ENCODE measurements at regions not wholly inside any gene's neighbourhood (a gene's known extent, or its start where the extent isn't known, plus 50 kb on each side); places are given as distances from the start of the nearest gene placed in this dataset.

DNA sequence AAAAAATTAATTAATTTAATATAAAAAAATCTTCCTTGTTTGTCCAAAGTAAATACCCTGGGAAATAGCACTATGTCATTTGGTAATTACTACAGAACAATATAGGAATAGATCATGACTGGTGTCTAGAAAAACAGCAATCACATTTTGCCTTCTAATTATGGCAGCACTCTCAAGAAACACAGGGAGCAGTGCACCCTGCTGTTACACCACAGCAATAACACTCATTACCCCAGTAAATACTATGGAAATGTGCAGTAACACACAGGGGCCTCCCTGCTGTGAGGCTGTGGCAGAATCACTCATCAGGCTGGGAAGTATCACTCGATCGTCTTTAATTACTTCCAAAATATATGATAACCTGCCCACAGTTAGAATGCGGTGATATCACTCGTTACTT, 646.0 kb downstream of the TUSC7 start:
- Histone ChIP-seq H3F3A (replicated peaks; ENCODE audit: insufficient read depth) (no peaks in the 10 kb centered on the region), H3K27me3 (ENCODE audit: insufficient read depth) (no peaks in the 10 kb centered on the region), H4K20me1 (ENCODE audit: insufficient read depth) (no peaks in the 10 kb centered on the region), H2AFZ (ENCODE audit: low read depth) (no peak overlapping the region), H3K27ac (ENCODE audit: low read depth in 2 of 2, low read length in 1 of 2) (no peak overlapping the region), H3K4me1 (ENCODE audit: control insufficient read depth in 1 of 2, insufficient read depth in 2 of 2, low read depth in 1 of 2, low read length in 1 of 2) (peaks cover 0 to 2% of the 10 kb centered on the region in 2 experiments; a peak in 2 of 4 replicates), H3K36me3 (replicated peaks in 1 of 2; ENCODE audit: control insufficient read depth in 1 of 2, insufficient read depth in 2 of 2, low read length in 1 of 2) (no peaks in the 10 kb centered on the region), H3K4me2 (no peak overlapping the region), H3K4me3 (ENCODE audit: low read depth in 2 of 2, low read length in 1 of 2) (no peak overlapping the region), H3K79me2 (ENCODE audit: insufficient read depth) (no peaks in the 10 kb centered on the region), H3K9ac (no peak overlapping the region), H3K9me3 (no peaks in the 10 kb centered on the region), H3K9me2 (no peaks in the 10 kb centered on the region)
- POLR2A ChIA-PET: no interaction called here
- TF ChIP-seq MEF2A (IDR thresholded peaks at IDR 0.05; ENCODE audit: borderline replicate concordance, low read depth) (no peak), FOXJ3 (CRISPR knock-in tag; IDR thresholded peaks at IDR 0.05) (no peak), RAD21 (IDR thresholded peaks at IDR 0.05; ENCODE audit: low read length) (peak; percentile 77), RFX5 (IDR thresholded peaks at IDR 0.05; ENCODE audit: low read length) (no peak), EZH2phosphoT487 (IDR thresholded peaks at IDR 0.05; ENCODE audit: borderline replicate concordance, low read depth) (no peak), SMC3 (IDR thresholded peaks at IDR 0.05; ENCODE audit: low read depth, low read length) (peak; percentile 80), NFIC (IDR thresholded peaks at IDR 0.05; ENCODE audit: borderline replicate concordance) (no peak), FOXM1 (IDR thresholded peaks at IDR 0.05; ENCODE audit: low read depth) (no peak), RXRA (IDR thresholded peaks at IDR 0.05; ENCODE audit: borderline replicate concordance, low read depth) (no peak), TCF12 (IDR thresholded peaks at IDR 0.05) (no peak)
- TF ChIP-seq, protein P1, sequence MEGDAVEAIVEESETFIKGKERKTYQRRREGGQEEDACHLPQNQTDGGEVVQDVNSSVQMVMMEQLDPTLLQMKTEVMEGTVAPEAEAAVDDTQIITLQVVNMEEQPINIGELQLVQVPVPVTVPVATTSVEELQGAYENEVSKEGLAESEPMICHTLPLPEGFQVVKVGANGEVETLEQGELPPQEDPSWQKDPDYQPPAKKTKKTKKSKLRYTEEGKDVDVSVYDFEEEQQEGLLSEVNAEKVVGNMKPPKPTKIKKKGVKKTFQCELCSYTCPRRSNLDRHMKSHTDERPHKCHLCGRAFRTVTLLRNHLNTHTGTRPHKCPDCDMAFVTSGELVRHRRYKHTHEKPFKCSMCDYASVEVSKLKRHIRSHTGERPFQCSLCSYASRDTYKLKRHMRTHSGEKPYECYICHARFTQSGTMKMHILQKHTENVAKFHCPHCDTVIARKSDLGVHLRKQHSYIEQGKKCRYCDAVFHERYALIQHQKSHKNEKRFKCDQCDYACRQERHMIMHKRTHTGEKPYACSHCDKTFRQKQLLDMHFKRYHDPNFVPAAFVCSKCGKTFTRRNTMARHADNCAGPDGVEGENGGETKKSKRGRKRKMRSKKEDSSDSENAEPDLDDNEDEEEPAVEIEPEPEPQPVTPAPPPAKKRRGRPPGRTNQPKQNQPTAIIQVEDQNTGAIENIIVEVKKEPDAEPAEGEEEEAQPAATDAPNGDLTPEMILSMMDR (IDR thresholded peaks at IDR 0.05): peak; percentile 57
- TF ChIP-seq, protein P2, sequence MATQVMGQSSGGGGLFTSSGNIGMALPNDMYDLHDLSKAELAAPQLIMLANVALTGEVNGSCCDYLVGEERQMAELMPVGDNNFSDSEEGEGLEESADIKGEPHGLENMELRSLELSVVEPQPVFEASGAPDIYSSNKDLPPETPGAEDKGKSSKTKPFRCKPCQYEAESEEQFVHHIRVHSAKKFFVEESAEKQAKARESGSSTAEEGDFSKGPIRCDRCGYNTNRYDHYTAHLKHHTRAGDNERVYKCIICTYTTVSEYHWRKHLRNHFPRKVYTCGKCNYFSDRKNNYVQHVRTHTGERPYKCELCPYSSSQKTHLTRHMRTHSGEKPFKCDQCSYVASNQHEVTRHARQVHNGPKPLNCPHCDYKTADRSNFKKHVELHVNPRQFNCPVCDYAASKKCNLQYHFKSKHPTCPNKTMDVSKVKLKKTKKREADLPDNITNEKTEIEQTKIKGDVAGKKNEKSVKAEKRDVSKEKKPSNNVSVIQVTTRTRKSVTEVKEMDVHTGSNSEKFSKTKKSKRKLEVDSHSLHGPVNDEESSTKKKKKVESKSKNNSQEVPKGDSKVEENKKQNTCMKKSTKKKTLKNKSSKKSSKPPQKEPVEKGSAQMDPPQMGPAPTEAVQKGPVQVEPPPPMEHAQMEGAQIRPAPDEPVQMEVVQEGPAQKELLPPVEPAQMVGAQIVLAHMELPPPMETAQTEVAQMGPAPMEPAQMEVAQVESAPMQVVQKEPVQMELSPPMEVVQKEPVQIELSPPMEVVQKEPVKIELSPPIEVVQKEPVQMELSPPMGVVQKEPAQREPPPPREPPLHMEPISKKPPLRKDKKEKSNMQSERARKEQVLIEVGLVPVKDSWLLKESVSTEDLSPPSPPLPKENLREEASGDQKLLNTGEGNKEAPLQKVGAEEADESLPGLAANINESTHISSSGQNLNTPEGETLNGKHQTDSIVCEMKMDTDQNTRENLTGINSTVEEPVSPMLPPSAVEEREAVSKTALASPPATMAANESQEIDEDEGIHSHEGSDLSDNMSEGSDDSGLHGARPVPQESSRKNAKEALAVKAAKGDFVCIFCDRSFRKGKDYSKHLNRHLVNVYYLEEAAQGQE (IDR thresholded peaks at IDR 0.05; ENCODE audit: low read depth, low read length): no peak
- CTCF ChIA-PET: interaction anchor here (0.7 kb wide), 1 partner anchor 593 kb away, joined by 3 read pairs; no protein-coding TSS in a partner anchor
- DNase-seq: peak; percentile 44
- 64% methylated on average over 4 of the region's 4 CpGs for WGBS (ENCODE audit: low lambda C conversion rate)

DNA sequence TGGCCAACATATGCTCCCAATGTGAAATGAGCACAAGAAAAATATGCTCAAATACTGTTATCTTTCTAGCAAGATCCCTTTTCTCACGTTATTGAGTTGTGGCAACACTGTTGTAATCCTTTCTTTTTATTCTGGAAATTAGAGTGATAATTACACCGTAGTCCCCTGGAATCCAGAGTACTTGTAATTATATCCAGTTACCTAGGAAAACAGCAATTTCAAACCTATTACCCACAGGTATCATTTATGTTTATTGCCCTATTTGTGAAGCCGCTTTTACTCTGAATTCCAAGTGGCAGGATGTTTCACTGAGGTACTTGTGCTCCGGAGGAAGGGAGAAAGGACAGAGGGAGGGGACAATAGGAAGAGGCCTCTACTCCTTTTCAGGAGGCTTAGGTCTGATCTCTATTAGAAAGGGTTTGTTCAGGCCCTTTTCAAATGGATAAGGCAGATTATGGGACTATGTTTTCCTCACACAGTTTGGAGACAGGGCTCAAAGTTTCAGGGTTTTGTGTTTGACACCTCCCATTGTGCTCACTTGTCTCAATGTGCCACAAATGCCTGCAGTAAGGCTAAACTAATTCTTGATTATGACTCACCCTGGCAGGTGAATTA, 646.6 kb downstream of the TUSC7 start:
- WGBS (ENCODE audit: low lambda C conversion rate): 70% methylated on average over 4 of the region's 4 CpGs
- POLR2A ChIA-PET: no interaction called here
- no peaks in the 10 kb centered on the region for H3K36me3 ChIP-seq (replicated peaks in 1 of 2; ENCODE audit: control insufficient read depth in 1 of 2, insufficient read depth in 2 of 2, low read length in 1 of 2)
- no peak overlapping the region for H3K27ac ChIP-seq (ENCODE audit: low read depth in 2 of 2, low read length in 1 of 2)
- no peaks in the 10 kb centered on the region for H4K20me1 ChIP-seq (ENCODE audit: insufficient read depth)
- H3F3A ChIP-seq (replicated peaks; ENCODE audit: insufficient read depth): no peaks in the 10 kb centered on the region
- H3K9ac ChIP-seq: no peak overlapping the region
- H3K4me1 ChIP-seq (ENCODE audit: control insufficient read depth in 1 of 2, insufficient read depth in 2 of 2, low read depth in 1 of 2, low read length in 1 of 2): peaks cover 0 to 2% of the 10 kb centered on the region in 2 experiments; a peak in 2 of 4 replicates
- CTCF ChIA-PET: interaction anchor here (0.9 to 2.8 kb wide), 3 partner anchors 337 to 589 kb away, joined by 3 to 12 read pairs (median 4); no protein-coding TSS in a partner anchor
- no peak for DNase-seq
- no peak overlapping the region for H2AFZ ChIP-seq (ENCODE audit: low read depth)
- H3K4me3 ChIP-seq (ENCODE audit: low read depth in 2 of 2, low read length in 1 of 2): no peak overlapping the region
- no peak overlapping the region for H3K4me2 ChIP-seq
- H3K9me3 ChIP-seq: no peaks in the 10 kb centered on the region
- H3K27me3 ChIP-seq (ENCODE audit: insufficient read depth): no peaks in the 10 kb centered on the region
- no peaks in the 10 kb centered on the region for H3K9me2 ChIP-seq
- H3K79me2 ChIP-seq (ENCODE audit: insufficient read depth): no peaks in the 10 kb centered on the region
- TF ChIP-seq, protein P3, sequence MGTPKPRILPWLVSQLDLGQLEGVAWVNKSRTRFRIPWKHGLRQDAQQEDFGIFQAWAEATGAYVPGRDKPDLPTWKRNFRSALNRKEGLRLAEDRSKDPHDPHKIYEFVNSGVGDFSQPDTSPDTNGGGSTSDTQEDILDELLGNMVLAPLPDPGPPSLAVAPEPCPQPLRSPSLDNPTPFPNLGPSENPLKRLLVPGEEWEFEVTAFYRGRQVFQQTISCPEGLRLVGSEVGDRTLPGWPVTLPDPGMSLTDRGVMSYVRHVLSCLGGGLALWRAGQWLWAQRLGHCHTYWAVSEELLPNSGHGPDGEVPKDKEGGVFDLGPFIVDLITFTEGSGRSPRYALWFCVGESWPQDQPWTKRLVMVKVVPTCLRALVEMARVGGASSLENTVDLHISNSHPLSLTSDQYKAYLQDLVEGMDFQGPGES (IDR thresholded peaks at IDR 0.05; ENCODE audit: low read depth, low read length): no peak
- TF ChIP-seq TCF12 (IDR thresholded peaks at IDR 0.05): no peak
- no peak for TF ChIP-seq EP300 (IDR thresholded peaks at IDR 0.05; ENCODE audit: borderline replicate concordance in 1 of 2, low read depth in 1 of 2, low read length in 1 of 2)
- TF ChIP-seq, protein P2 (IDR thresholded peaks at IDR 0.05; ENCODE audit: low read depth, low read length): no peak
